ENCODE measurements at regions not wholly inside any gene's neighbourhood (a gene's known extent, or its start where the extent isn't known, plus 50 kb on each side); places are given as distances from the start of the nearest gene placed in this dataset.

GRCh38 chr3:168312984-168313383 lies 217.3 kb upstream of the GOLIM4 start:
- no peak overlapping the region for H3K4me3 ChIP-seq (ENCODE audit: low read length)
- no peak overlapping the region for H2AFZ ChIP-seq (ENCODE audit: low read depth, low read length)
- peaks cover 24% of the 10 kb centered on the region for H3K36me3 ChIP-seq (ENCODE audit: insufficient read depth, low read length)
- no peaks in the 10 kb centered on the region for H3K9me3 ChIP-seq (ENCODE audit: low read length)
- H3K4me1 ChIP-seq (ENCODE audit: insufficient read depth, low read length): no peaks in the 10 kb centered on the region
- H3K27me3 ChIP-seq (ENCODE audit: insufficient read depth, low read length): no peaks in the 10 kb centered on the region

GRCh38 chr3:168307893-168308292 lies 212.2 kb upstream of the GOLIM4 start:
- no peak overlapping the region for H3K4me3 ChIP-seq (ENCODE audit: low read length)
- no peak overlapping the region for H2AFZ ChIP-seq (ENCODE audit: low read depth, low read length)
- H3K9me3 ChIP-seq (ENCODE audit: low read length): peaks cover 9% of the 10 kb centered on the region
- H3K27me3 ChIP-seq (ENCODE audit: insufficient read depth, low read length): no peaks in the 10 kb centered on the region
- no peaks in the 10 kb centered on the region for H3K4me1 ChIP-seq (ENCODE audit: insufficient read depth, low read length)
- H3K36me3 ChIP-seq (ENCODE audit: insufficient read depth, low read length): peaks cover 17% of the 10 kb centered on the region

GRCh38 chr3:168295027-168295426 lies 199.3 kb upstream of the GOLIM4 start:
- peaks cover 5% of the 10 kb centered on the region for H3K4me1 ChIP-seq (ENCODE audit: insufficient read depth, low read length)
- no peak overlapping the region for H2AFZ ChIP-seq (ENCODE audit: low read depth, low read length)
- no peaks in the 10 kb centered on the region for H3K9me3 ChIP-seq (ENCODE audit: low read length)
- no peaks in the 10 kb centered on the region for H3K36me3 ChIP-seq (ENCODE audit: insufficient read depth, low read length)
- H3K27me3 ChIP-seq (ENCODE audit: insufficient read depth, low read length): no peaks in the 10 kb centered on the region
- no peak overlapping the region for H3K4me3 ChIP-seq (ENCODE audit: low read length)

GRCh38 chr3:168292296-168292695 lies 196.6 kb upstream of the GOLIM4 start:
- no peak overlapping the region for H3K4me3 ChIP-seq (ENCODE audit: low read length)
- no peaks in the 10 kb centered on the region for H3K36me3 ChIP-seq (ENCODE audit: insufficient read depth, low read length)
- no peaks in the 10 kb centered on the region for H3K27me3 ChIP-seq (ENCODE audit: insufficient read depth, low read length)

GRCh38 chr3:168289471-168290008 lies 193.8 kb upstream of the GOLIM4 start:
- Histone ChIP-seq H2AFZ (ENCODE audit: low read depth, low read length) (no peak overlapping the region), H3K4me1 (ENCODE audit: insufficient read depth, low read length) (peaks cover 19% of the 10 kb centered on the region), H3K9me3 (ENCODE audit: low read length) (no peaks in the 10 kb centered on the region), H3K27me3 (ENCODE audit: insufficient read depth, low read length) (no peaks in the 10 kb centered on the region), H3K36me3 (ENCODE audit: insufficient read depth, low read length) (no peaks in the 10 kb centered on the region), H3K4me3 (ENCODE audit: low read length) (no peak overlapping the region)

More at GRCh38 chr3:168292296-168292695, 196.6 kb upstream of the GOLIM4 start:
- H3K4me1 ChIP-seq (ENCODE audit: insufficient read depth, low read length): peaks cover 19% of the 10 kb centered on the region
- no peak overlapping the region for H2AFZ ChIP-seq (ENCODE audit: low read depth, low read length)
- H3K9me3 ChIP-seq (ENCODE audit: low read length): no peaks in the 10 kb centered on the region

GRCh38 chr3:168288511-168289401 lies 193.0 kb upstream of the GOLIM4 start:
- no peaks in the 10 kb centered on the region for H3K9me3 ChIP-seq (ENCODE audit: low read length)
- peaks cover 19% of the 10 kb centered on the region for H3K4me1 ChIP-seq (ENCODE audit: insufficient read depth, low read length)
- no peak overlapping the region for H3K4me3 ChIP-seq (ENCODE audit: low read length)
- no peaks in the 10 kb centered on the region for H3K27me3 ChIP-seq (ENCODE audit: insufficient read depth, low read length)
- no peaks in the 10 kb centered on the region for H3K36me3 ChIP-seq (ENCODE audit: insufficient read depth, low read length)
- no peak overlapping the region for H2AFZ ChIP-seq (ENCODE audit: low read depth, low read length)

GRCh38 chr3:168285506-168285905 lies 189.8 kb upstream of the GOLIM4 start:
- Histone ChIP-seq H3K36me3 (ENCODE audit: insufficient read depth, low read length) (no peaks in the 10 kb centered on the region), H3K9me3 (ENCODE audit: low read length) (no peaks in the 10 kb centered on the region), H3K4me1 (ENCODE audit: insufficient read depth, low read length) (peaks cover 14% of the 10 kb centered on the region), H3K4me3 (ENCODE audit: low read length) (no peak overlapping the region), H2AFZ (ENCODE audit: low read depth, low read length) (no peak overlapping the region), H3K27me3 (ENCODE audit: insufficient read depth, low read length) (no peaks in the 10 kb centered on the region)

- H3K9me3 ChIP-seq (ENCODE audit: low read length): no peaks in the 10 kb centered on the region
- H2AFZ ChIP-seq (ENCODE audit: low read depth, low read length): no peak overlapping the region
- H3K36me3 ChIP-seq (ENCODE audit: insufficient read depth, low read length): no peaks in the 10 kb centered on the region
- H3K4me3 ChIP-seq (ENCODE audit: low read length): no peak overlapping the region
- H3K4me1 ChIP-seq (ENCODE audit: insufficient read depth, low read length): peaks cover 14% of the 10 kb centered on the region
- H3K27me3 ChIP-seq (ENCODE audit: insufficient read depth, low read length): no peaks in the 10 kb centered on the region
These were observed 189.0 kb upstream of the GOLIM4 start for GRCh38 chr3:168284728-168285127.

- no peak overlapping the region for H3K4me3 ChIP-seq (ENCODE audit: low read length)
- no peaks in the 10 kb centered on the region for H3K27me3 ChIP-seq (ENCODE audit: insufficient read depth, low read length)
- peaks cover 4% of the 10 kb centered on the region for H3K36me3 ChIP-seq (ENCODE audit: insufficient read depth, low read length)
- no peak overlapping the region for H2AFZ ChIP-seq (ENCODE audit: low read depth, low read length)
- peaks cover 16% of the 10 kb centered on the region for H3K4me1 ChIP-seq (ENCODE audit: insufficient read depth, low read length)
- H3K9me3 ChIP-seq (ENCODE audit: low read length): peaks cover 9% of the 10 kb centered on the region
These were observed 179.9 kb upstream of the GOLIM4 start for GRCh38 chr3:168275662-168276061.

GRCh38 chr3:168273917-168274316 lies 178.2 kb upstream of the GOLIM4 start:
- H2AFZ ChIP-seq (ENCODE audit: low read depth, low read length): no peak overlapping the region
- H3K4me1 ChIP-seq (ENCODE audit: insufficient read depth, low read length): peaks cover 16% of the 10 kb centered on the region
- H3K4me3 ChIP-seq (ENCODE audit: low read length): no peak overlapping the region
- H3K9me3 ChIP-seq (ENCODE audit: low read length): peaks cover 9% of the 10 kb centered on the region
- no peaks in the 10 kb centered on the region for H3K27me3 ChIP-seq (ENCODE audit: insufficient read depth, low read length)
- peaks cover 4% of the 10 kb centered on the region for H3K36me3 ChIP-seq (ENCODE audit: insufficient read depth, low read length)

- peaks cover 16% of the 10 kb centered on the region for H3K4me1 ChIP-seq (ENCODE audit: insufficient read depth, low read length)
- H2AFZ ChIP-seq (ENCODE audit: low read depth, low read length): no peak overlapping the region
- H3K36me3 ChIP-seq (ENCODE audit: insufficient read depth, low read length): peaks cover 4% of the 10 kb centered on the region
- H3K27me3 ChIP-seq (ENCODE audit: insufficient read depth, low read length): no peaks in the 10 kb centered on the region
- H3K4me3 ChIP-seq (ENCODE audit: low read length): no peak overlapping the region
- H3K9me3 ChIP-seq (ENCODE audit: low read length): peaks cover 9% of the 10 kb centered on the region
These were observed 177.3 kb upstream of the GOLIM4 start for GRCh38 chr3:168273036-168273435.

- Histone ChIP-seq H3K4me1 (ENCODE audit: insufficient read depth, low read length) (peaks cover 16% of the 10 kb centered on the region), H3K27me3 (ENCODE audit: insufficient read depth, low read length) (no peaks in the 10 kb centered on the region), H3K36me3 (ENCODE audit: insufficient read depth, low read length) (peaks cover 4% of the 10 kb centered on the region), H2AFZ (ENCODE audit: low read depth, low read length) (no peak overlapping the region), H3K4me3 (ENCODE audit: low read length) (no peak overlapping the region), H3K9me3 (ENCODE audit: low read length) (peaks cover 9% of the 10 kb centered on the region)
These were observed 176.7 kb upstream of the GOLIM4 start for GRCh38 chr3:168272343-168272985.

GRCh38 chr3:168271932-168272331 lies 176.2 kb upstream of the GOLIM4 start:
- peaks cover 3% of the 10 kb centered on the region for H3K36me3 ChIP-seq (ENCODE audit: insufficient read depth, low read length)
- H3K4me3 ChIP-seq (ENCODE audit: low read length): no peak overlapping the region
- H3K9me3 ChIP-seq (ENCODE audit: low read length): peaks cover 9% of the 10 kb centered on the region

More at GRCh38 chr3:168271932-168272331, 176.2 kb upstream of the GOLIM4 start:
- no peaks in the 10 kb centered on the region for H3K27me3 ChIP-seq (ENCODE audit: insufficient read depth, low read length)
- H3K4me1 ChIP-seq (ENCODE audit: insufficient read depth, low read length): peaks cover 16% of the 10 kb centered on the region
- H2AFZ ChIP-seq (ENCODE audit: low read depth, low read length): no peak overlapping the region
